ENCODE measurements at regions not wholly inside any gene's neighbourhood (a gene's known extent, or its start where the extent isn't known, plus 50 kb on each side); places are given as distances from the start of the nearest gene placed in this dataset.

DNA sequence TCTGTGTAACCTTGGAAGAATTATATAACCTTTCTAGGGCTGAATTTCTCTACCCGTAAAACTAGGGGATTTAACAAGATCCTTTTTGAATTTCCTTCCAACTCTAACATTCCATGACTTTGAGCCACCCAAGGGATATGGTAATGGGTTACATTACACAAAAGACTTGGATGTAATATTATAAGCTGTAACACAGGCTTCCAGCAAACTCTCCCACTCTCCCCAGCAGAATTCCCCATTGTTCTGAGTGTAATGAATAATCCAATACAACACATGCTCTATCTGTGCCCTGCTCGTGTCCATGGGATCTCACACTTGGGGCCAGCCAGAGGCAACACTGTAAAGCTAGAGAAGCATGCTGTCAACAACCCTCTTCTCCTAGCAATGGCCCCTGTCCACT lies 790.6 kb upstream of the AUTS2 start:
- TF ChIP-seq POLR2A (IDR thresholded peaks at IDR 0.05), result no peak
- TF ChIP-seq, protein P1, sequence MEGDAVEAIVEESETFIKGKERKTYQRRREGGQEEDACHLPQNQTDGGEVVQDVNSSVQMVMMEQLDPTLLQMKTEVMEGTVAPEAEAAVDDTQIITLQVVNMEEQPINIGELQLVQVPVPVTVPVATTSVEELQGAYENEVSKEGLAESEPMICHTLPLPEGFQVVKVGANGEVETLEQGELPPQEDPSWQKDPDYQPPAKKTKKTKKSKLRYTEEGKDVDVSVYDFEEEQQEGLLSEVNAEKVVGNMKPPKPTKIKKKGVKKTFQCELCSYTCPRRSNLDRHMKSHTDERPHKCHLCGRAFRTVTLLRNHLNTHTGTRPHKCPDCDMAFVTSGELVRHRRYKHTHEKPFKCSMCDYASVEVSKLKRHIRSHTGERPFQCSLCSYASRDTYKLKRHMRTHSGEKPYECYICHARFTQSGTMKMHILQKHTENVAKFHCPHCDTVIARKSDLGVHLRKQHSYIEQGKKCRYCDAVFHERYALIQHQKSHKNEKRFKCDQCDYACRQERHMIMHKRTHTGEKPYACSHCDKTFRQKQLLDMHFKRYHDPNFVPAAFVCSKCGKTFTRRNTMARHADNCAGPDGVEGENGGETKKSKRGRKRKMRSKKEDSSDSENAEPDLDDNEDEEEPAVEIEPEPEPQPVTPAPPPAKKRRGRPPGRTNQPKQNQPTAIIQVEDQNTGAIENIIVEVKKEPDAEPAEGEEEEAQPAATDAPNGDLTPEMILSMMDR (IDR thresholded peaks at IDR 0.05), result no peak
